Lung (tissue), 11 donors: ENCODE measurements at regions not wholly inside any gene's neighbourhood (a gene's known extent, or its start where the extent isn't known, plus 50 kb on each side); places are given as distances from the start of the nearest gene placed in this dataset.

ENCODE experiments used
- ATAC-seq: fragments of 200-7000 bp; cut with Tn5 transposase; one replicate; pipeline ENCODE4 v1.9.1; 2020; ENCODE audit warnings: moderate number of reproducible peaks; ENCODE audit not compliant: insufficient read depth, low FRiP score
- DNase-seq, 3 donors: peaks; one replicate each; pipeline ENCODE4 v3.0.0-alpha.2; 2013 to 2017
- H3K27ac ChIP-seq, 2 donors: one replicate each; pipeline ENCODE4 v1.5.1; 2013; ENCODE audit warnings: mild to moderate bottlenecking in 2 of 2, moderate library complexity in 2 of 2, control low read depth in 1 of 2, inconsistent platforms in 1 of 2, low read depth in 1 of 2, low read length in 1 of 2
- H3K27me3 ChIP-seq, 3 donors: one replicate each; pipeline ENCODE4 v1.5.1; 2013; ENCODE audit warnings: low read length in 2 of 3; ENCODE audit not compliant: control insufficient read depth in 3 of 3, insufficient read depth in 3 of 3
- H3K36me3 ChIP-seq, 4 donors: one replicate each; pipeline ENCODE4 v1.5.1; 2013; ENCODE audit warnings: low read length in 4 of 4, mild to moderate bottlenecking in 1 of 4, moderate library complexity in 1 of 4; ENCODE audit not compliant: control insufficient read depth in 4 of 4, insufficient read depth in 4 of 4
- H3K4me1 ChIP-seq, 5 donors: one replicate each; pipeline ENCODE4 v1.5.1; 2013; ENCODE audit warnings: low read length in 5 of 5, mild to moderate bottlenecking in 2 of 5, moderate library complexity in 1 of 5; ENCODE audit not compliant: control insufficient read depth in 5 of 5, insufficient read depth in 5 of 5
- H3K4me3 ChIP-seq: one replicate; pipeline ENCODE4 v1.5.1; 2013; ENCODE audit warnings: mild to moderate bottlenecking, control low read depth, moderate library complexity
- H3K9ac ChIP-seq, 2 donors: one replicate each; pipeline ENCODE4 v1.5.1; 2013; ENCODE audit warnings: low read length in 2 of 2, control low read depth in 1 of 2; ENCODE audit not compliant: insufficient read depth in 1 of 2
- H3K9me3 ChIP-seq, 4 donors: one replicate each; pipeline ENCODE4 v1.5.1; 2013; ENCODE audit warnings: low read length in 3 of 4, mild to moderate bottlenecking in 1 of 4, moderate library complexity in 1 of 4; ENCODE audit not compliant: control insufficient read depth in 4 of 4, insufficient read depth in 3 of 4
- WGBS, 2 donors: extraction: QIAGEN DNeasy Blood & Tissue Kit; methylation state at CpG; one replicate each; pipeline ENCODE4 v1.1.7; 2013; 5-methylcytosine and 5-hydroxymethylcytosine counted together
- TF ChIP-seq, protein P1 (sequence below): IDR thresholded peaks from 2 replicates; pipeline ENCODE4 v1.5.1; 2012; ENCODE audit warnings: mild to moderate bottlenecking; ENCODE audit errors: control extremely low read depth, extremely low read depth
- donor health status: control.
- donor health status: control.
- donor health status: Bipolar disorder and iron deficiency.
- donor health status: healthy.
- donor health status: DM: yes; HTN: yes; CAD: no.

DNA sequence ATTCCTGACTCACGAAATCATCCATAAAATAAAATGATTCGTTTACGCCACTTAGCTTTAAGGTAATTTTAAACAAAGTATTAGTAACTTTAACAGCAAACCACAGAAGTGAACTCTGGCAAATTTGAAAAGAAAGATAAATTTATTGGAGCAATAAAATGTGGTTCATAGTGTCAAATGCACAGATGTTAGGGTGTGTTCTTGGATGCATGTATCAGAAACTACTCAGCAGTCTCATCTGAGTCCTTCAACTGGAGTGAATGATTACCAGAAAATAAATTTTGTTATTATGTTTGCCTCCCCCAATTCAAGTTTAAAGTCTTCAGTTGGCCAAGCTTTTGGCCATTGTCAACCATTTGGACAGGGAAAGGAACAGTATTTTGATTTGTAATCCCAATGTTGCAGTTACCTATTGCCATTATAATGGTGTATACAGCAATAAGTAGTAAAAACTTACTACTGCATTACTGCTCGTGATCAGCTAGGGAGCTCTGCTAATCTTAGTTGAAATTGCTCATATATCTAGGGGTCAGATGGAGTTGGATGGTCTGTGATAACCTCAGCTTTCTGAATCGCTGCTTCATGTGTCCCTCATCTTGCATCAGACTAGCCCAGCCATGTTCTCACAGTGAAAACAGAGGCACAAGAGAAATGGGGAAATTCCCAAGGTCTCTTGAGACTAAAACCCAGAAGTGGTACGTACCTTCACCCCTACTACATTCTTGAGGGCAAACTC, 254.6 kb upstream of the KCNIP4 start:
- DNase-seq (no peak), ATAC-seq (no peak)
- no peak overlapping the region for H3K27ac ChIP-seq
- no peaks in the 10 kb centered on the region for H3K4me1 ChIP-seq
- no peak overlapping the region for H3K4me3 ChIP-seq
- 76 to 83% methylated on average over 6 of the region's 6 CpGs for WGBS, 2 donors
- TF ChIP-seq, protein P1, sequence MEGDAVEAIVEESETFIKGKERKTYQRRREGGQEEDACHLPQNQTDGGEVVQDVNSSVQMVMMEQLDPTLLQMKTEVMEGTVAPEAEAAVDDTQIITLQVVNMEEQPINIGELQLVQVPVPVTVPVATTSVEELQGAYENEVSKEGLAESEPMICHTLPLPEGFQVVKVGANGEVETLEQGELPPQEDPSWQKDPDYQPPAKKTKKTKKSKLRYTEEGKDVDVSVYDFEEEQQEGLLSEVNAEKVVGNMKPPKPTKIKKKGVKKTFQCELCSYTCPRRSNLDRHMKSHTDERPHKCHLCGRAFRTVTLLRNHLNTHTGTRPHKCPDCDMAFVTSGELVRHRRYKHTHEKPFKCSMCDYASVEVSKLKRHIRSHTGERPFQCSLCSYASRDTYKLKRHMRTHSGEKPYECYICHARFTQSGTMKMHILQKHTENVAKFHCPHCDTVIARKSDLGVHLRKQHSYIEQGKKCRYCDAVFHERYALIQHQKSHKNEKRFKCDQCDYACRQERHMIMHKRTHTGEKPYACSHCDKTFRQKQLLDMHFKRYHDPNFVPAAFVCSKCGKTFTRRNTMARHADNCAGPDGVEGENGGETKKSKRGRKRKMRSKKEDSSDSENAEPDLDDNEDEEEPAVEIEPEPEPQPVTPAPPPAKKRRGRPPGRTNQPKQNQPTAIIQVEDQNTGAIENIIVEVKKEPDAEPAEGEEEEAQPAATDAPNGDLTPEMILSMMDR: no peak
- no peaks in the 10 kb centered on the region for H3K9me3 ChIP-seq
- no peak overlapping the region for H3K9ac ChIP-seq
- no peaks in the 10 kb centered on the region for H3K27me3 ChIP-seq
- H3K36me3 ChIP-seq: no peaks in the 10 kb centered on the region

DNA sequence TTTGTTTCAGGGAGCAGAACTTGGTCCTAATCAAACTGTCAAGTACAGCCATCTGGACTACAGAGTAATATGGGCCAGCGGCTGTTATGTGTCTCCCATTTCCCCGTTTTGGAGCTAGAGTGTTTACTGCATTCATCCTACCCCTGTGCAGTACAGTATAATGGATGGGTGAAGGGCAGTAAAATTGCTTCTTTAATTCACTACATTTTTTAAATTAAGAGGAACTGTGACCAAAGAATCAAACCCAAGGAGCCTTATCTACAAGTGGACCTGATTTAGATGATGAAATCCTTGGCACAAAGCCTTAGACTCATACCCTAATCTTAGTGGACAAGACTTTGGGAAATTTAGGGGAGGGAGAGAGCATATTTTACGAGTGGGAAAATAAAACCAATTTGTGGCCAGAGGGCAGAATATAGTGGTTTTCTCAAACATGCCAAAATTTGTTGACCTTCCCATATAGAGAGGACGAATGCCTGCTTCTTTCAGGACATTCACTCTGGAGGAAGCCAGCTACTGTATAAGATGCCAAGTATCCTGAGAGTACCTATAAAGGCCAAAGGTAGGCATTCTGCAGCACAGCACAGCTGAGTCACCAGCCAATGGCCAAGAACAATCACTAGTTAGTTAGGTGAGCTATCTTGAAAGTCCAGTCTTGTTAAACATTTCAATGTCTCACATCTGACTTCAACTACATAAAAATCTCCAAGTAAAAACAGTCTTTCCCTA, 253.8 kb upstream of the KCNIP4 start:
- H3K36me3 ChIP-seq: no peaks in the 10 kb centered on the region
- no peak for DNase-seq
- 60 to 79% methylated on average over 4 of the region's 4 CpGs for WGBS, 2 donors

GRCh38 chr4:22201256-22201655, 252.7 kb upstream of the KCNIP4 start:
- Histone ChIP-seq H3K4me1 (no peaks in the 10 kb centered on the region), H3K9me3 (peaks cover 0 to under 1% (median 0%) of the 10 kb centered on the region in 4 donors), H3K27ac (no peak overlapping the region), H3K9ac (no peak overlapping the region), H3K36me3 (no peaks in the 10 kb centered on the region), H3K27me3 (no peaks in the 10 kb centered on the region), H3K4me3 (no peak overlapping the region)
- ATAC-seq (no peak), DNase-seq (no peak)
- TF ChIP-seq, protein P1: no peak
- 23 to 60% methylated on average over 2 of the region's 2 CpGs for WGBS, 2 donors

More for the DNA sequence above, 253.8 kb upstream of the KCNIP4 start:
- no peak for ATAC-seq
- Histone ChIP-seq H3K4me3 (no peak overlapping the region), H3K9ac (no peak overlapping the region), H3K4me1 (no peaks in the 10 kb centered on the region), H3K27me3 (no peaks in the 10 kb centered on the region), H3K27ac (no peak overlapping the region), H3K9me3 (no peaks in the 10 kb centered on the region)
- TF ChIP-seq, protein P1: no peak
